IMR-90 (cell line): ENCODE measurements at regions not wholly inside any gene's neighbourhood (a gene's known extent, or its start where the extent isn't known, plus 50 kb on each side); places are given as distances from the start of the nearest gene placed in this dataset.

Source experiments
- ATAC-seq: fragments of 200-7000 bp; cut with Tn5 transposase; 2 replicates; pipeline ENCODE4 v1.9.1; 2020; ENCODE audit warnings: low read depth, mild to moderate bottlenecking, moderate library complexity
- BruUV-seq: library from RNA; stranded (reverse); fragments of 400-500 nt; replicated peaks from 2 replicates; lab custom pipeline; 2021; lab: Mats Ljungman, UMichigan
- CTCF ChIA-PET: fragments of 300-600 bp; formaldehyde crosslinking; extraction: SDS; loops from one replicate; lab custom pipeline; 2021; ENCODE audit warnings: antibody characterized with exemption; lab: Yijun Ruan, JAX
- POLR2A ChIA-PET: fragments of 300-600 bp; sonication (Branson Sonifier 250); formaldehyde crosslinking; loops from one replicate; lab custom pipeline; 2022; ENCODE audit warnings: antibody characterized with exemption; ENCODE audit not compliant: unreplicated experiment; lab: Charles Lee
- DNase-seq: peaks from one replicate; pipeline ENCODE4 v3.0.0; 2013
- H2AFZ ChIP-seq: replicated peaks from 2 replicates; pipeline ENCODE3; 2013; ENCODE audit warnings: low read length, mild to moderate bottlenecking; ENCODE audit not compliant: poor library complexity
- H2AK5ac ChIP-seq: 2 replicates; pipeline ENCODE4 v1.6.1; 2013; ENCODE audit warnings: low read depth, low read length, inconsistent platforms
- H2AK9ac ChIP-seq: replicated peaks from 2 replicates; pipeline ENCODE3; 2013; ENCODE audit warnings: mild to moderate bottlenecking, low read depth, low read length, moderate library complexity; ENCODE audit not compliant: poor library complexity
- H2BK120ac ChIP-seq: 2 replicates; pipeline ENCODE4 v1.6.1; 2013; ENCODE audit warnings: low read depth, low read length, inconsistent platforms
- H2BK15ac ChIP-seq: 3 replicates; pipeline ENCODE4 v1.6.1; 2013; ENCODE audit warnings: low read depth, low read length, inconsistent platforms
- H2BK20ac ChIP-seq: 2 replicates; pipeline ENCODE4 v1.6.1; 2013; ENCODE audit warnings: low read depth, mild to moderate bottlenecking, inconsistent platforms, low read length, moderate library complexity
- H2BK5ac ChIP-seq: 2 replicates; pipeline ENCODE4 v1.6.1; 2013; ENCODE audit warnings: mild to moderate bottlenecking, low read depth, low read length, inconsistent platforms; ENCODE audit not compliant: poor library complexity, severe bottlenecking
- H3K14ac ChIP-seq: replicated peaks from 2 replicates; pipeline ENCODE4 v1.6.1; 2013; ENCODE audit warnings: low read depth, low read length, inconsistent platforms
- H3K18ac ChIP-seq: 2 replicates; pipeline ENCODE4 v1.6.1; 2013; ENCODE audit warnings: low read depth, low read length, control low read depth
- H3K23ac ChIP-seq: 2 replicates; pipeline ENCODE4 v1.6.1; 2013; ENCODE audit warnings: low read depth, low read length, inconsistent platforms
- H3K27ac ChIP-seq: 2 replicates; pipeline ENCODE4 v1.5.1; 2013; ENCODE audit warnings: mild to moderate bottlenecking, control low read depth, low read length; ENCODE audit not compliant: insufficient read depth
- H3K27me3 ChIP-seq: 2 replicates; pipeline ENCODE4 v1.6.1; 2013; ENCODE audit warnings: low read length; ENCODE audit not compliant: control insufficient read depth, insufficient read depth
- H3K36me3 ChIP-seq: 2 replicates; pipeline ENCODE4 v1.6.1; 2013; ENCODE audit warnings: low read length, mixed read lengths; ENCODE audit not compliant: control insufficient read depth, insufficient read depth
- H3K4ac ChIP-seq: 2 replicates; pipeline ENCODE4 v1.6.1; 2013; ENCODE audit warnings: low read depth, low read length, inconsistent platforms
- H3K4me1 ChIP-seq: 2 replicates; pipeline ENCODE4 v1.6.1; 2013; ENCODE audit warnings: low read length, mixed read lengths; ENCODE audit not compliant: control insufficient read depth, insufficient read depth
- H3K4me2 ChIP-seq: 2 replicates; pipeline ENCODE4 v1.6.1; 2013; ENCODE audit warnings: low read depth, mild to moderate bottlenecking, control low read depth, low read length, moderate library complexity
- H3K4me3 ChIP-seq: 2 replicates; pipeline ENCODE4 v1.5.1; 2013; ENCODE audit warnings: low read depth, mild to moderate bottlenecking, control low read depth, low read length, moderate library complexity; ENCODE audit not compliant: insufficient read depth
- H3K56ac ChIP-seq: 2 replicates; pipeline ENCODE4 v1.6.1; 2013; ENCODE audit warnings: low read length, inconsistent platforms; ENCODE audit not compliant: insufficient read depth; ENCODE audit errors: extremely low read depth
- H3K79me1 ChIP-seq, 2 experiments: 2 replicates each; pipeline ENCODE4 v1.6.1; 2013; ENCODE audit warnings: low read length in 2 of 2, inconsistent platforms in 1 of 2, low read depth in 1 of 2
- H3K9ac ChIP-seq: 2 replicates; pipeline ENCODE4 v1.6.1; 2013; ENCODE audit warnings: low read depth, low read length, control low read depth
- H3K9me1 ChIP-seq: 2 replicates; pipeline ENCODE4 v1.6.1; 2013; ENCODE audit warnings: low read length, inconsistent platforms; ENCODE audit not compliant: insufficient read depth
- H3K9me3 ChIP-seq: 2 replicates; pipeline ENCODE4 v1.6.1; 2013; ENCODE audit warnings: low read length; ENCODE audit not compliant: control insufficient read depth, insufficient read depth
- H4K20me1 ChIP-seq: 2 replicates; pipeline ENCODE4 v1.6.1; 2013; ENCODE audit warnings: low read length, inconsistent platforms; ENCODE audit not compliant: insufficient read depth
- H4K5ac ChIP-seq: 2 replicates; pipeline ENCODE4 v1.6.1; 2013; ENCODE audit warnings: mild to moderate bottlenecking, low read depth, low read length, control low read depth
- H4K8ac ChIP-seq, 2 experiments: 2 replicates each; pipeline ENCODE4 v1.6.1; 2013; ENCODE audit warnings: low read depth in 2 of 2, low read length in 2 of 2, control low read depth in 1 of 2, inconsistent platforms in 1 of 2
- H4K91ac ChIP-seq: 2 replicates; pipeline ENCODE4 v1.6.1; 2013; ENCODE audit warnings: low read depth, low read length, inconsistent platforms; ENCODE audit not compliant: insufficient read depth
- BHLHE40 ChIP-seq: fragments of 150-350 bp; IDR thresholded peaks from 2 replicates; pipeline ENCODE4 v1.6.1; 2016; ENCODE audit warnings: mild to moderate bottlenecking, low read depth, low read length
- CEBPB ChIP-seq: IDR thresholded peaks from 2 replicates; pipeline ENCODE4 v1.6.1; 2012; ENCODE audit warnings: low read depth, low read length, improper control_type of control experiment
- CHD1 ChIP-seq: IDR thresholded peaks from 2 replicates; pipeline ENCODE4 v1.6.1; 2012; ENCODE audit warnings: low read depth, low read length, improper control_type of control experiment
- FOS ChIP-seq: fragments of 150-350 bp; IDR thresholded peaks from 2 replicates; pipeline ENCODE4 v1.6.1; 2016; ENCODE audit warnings: low read depth, low read length
- MAZ ChIP-seq: IDR thresholded peaks from 2 replicates; pipeline ENCODE4 v1.6.1; 2012; ENCODE audit warnings: low read depth, mild to moderate bottlenecking, low read length, improper control_type of control experiment, moderate library complexity, borderline replicate concordance
- MXI1 ChIP-seq: IDR thresholded peaks from 2 replicates; pipeline ENCODE4 v1.6.1; 2012; ENCODE audit warnings: low read depth, mild to moderate bottlenecking, low read length, moderate library complexity, borderline replicate concordance
- NFE2L2 ChIP-seq: fragments of 150-350 bp; IDR thresholded peaks from 2 replicates; pipeline ENCODE4 v1.6.1; 2016; ENCODE audit warnings: low read depth, mild to moderate bottlenecking, low read length
- POLR2A ChIP-seq: IDR thresholded peaks from 2 replicates; pipeline ENCODE4 v1.6.1; 2012; ENCODE audit warnings: mild to moderate bottlenecking, low read depth, low read length
- RAD21 ChIP-seq: IDR thresholded peaks from 2 replicates; pipeline ENCODE4 v1.6.1; 2012; ENCODE audit warnings: low read length, improper control_type of control experiment
- RFX5 ChIP-seq: IDR thresholded peaks from 2 replicates; pipeline ENCODE4 v1.8.0; 2012; ENCODE audit warnings: low read depth, mild to moderate bottlenecking, low read length, moderate library complexity
- SMC3 ChIP-seq: fragments of 150-350 bp; IDR thresholded peaks from 2 replicates; pipeline ENCODE4 v1.6.1; 2016; ENCODE audit warnings: low read depth, mild to moderate bottlenecking, antibody characterized with exemption, low read length, moderate library complexity
- WGBS, 2 experiments: methylation state at CpG; one replicate each; pipeline versions ENCODE4 v1.1.5 to v1.1.7; 2013; ENCODE audit warnings: missing lambda C conversion rate in 2 of 2; ENCODE audit not compliant: insufficient read length in 1 of 2; ENCODE audit errors: extremely low coverage in 2 of 2; 5-methylcytosine and 5-hydroxymethylcytosine counted together
- dilution Hi-C: fragments of 300-500 bp; cut with HindIII; formaldehyde crosslinking; loops from one replicate; pipeline ENCODE4 v1.14.3; 2018; ENCODE audit warnings: low sequenced_read_pairs; ENCODE audit not compliant: unreplicated experiment
- in situ Hi-C: fragments of 300-500 bp; cut with MboI; formaldehyde crosslinking; loops from 3 replicates; pipeline ENCODE4 v1.14.3; 2019; ENCODE audit warnings: low sequenced_read_pairs, inconsistent platforms, mixed read lengths
- intact Hi-C: fragments of 100-400 bp; cut with micrococcal nuclease; formaldehyde crosslinking; loops from 2 replicates; pipeline ENCODE4 v1.10.0; 2022
- TF ChIP-seq, protein P1 (sequence below): fragments of 150-350 bp; IDR thresholded peaks from 2 replicates; pipeline ENCODE4 v1.6.1; 2017; ENCODE audit warnings: mild to moderate bottlenecking, antibody characterized with exemption, low read length, low read depth
- TF ChIP-seq, protein P2 (sequence below): fragments of 150-350 bp; IDR thresholded peaks from 2 replicates; pipeline ENCODE4 v1.6.1; 2016; ENCODE audit warnings: low read depth, mild to moderate bottlenecking, low read length, moderate library complexity, borderline replicate concordance
- TF ChIP-seq, protein P3 (sequence below): conservative IDR thresholded peaks from 2 replicates; pipeline ENCODE4 v1.5.1; 2012; ENCODE audit warnings: mild to moderate bottlenecking, low read depth, low read length, improper control_type of control experiment

DNA sequence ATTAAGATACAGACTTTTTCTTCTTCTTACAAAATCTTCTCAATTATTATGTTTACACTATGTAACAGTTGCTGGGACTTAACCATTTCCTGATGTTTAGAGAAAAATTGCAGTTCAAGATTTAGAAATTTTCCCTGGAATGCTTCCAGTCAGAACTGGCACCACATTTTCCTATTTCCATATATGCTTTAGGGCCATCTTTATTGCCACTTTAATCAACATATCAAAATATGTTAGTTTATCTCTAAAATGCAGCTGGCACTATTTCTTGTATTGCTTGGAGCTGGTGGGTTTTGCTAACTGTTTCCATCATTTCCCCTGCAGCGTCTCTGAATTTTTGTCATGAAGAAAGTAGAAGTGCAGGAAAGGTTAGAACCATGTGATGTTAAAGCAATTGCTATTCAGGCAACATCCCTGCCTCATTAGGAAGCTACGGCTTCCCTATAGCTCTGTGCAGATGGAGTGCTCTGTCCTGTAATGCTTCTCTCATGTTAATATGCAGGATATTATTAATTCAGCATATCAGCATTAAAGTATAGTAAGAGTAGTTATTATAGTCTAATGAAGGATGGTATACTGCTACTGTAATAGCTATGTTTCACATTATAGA lies 269.1 kb downstream of the MTRR start:
- Histone ChIP-seq H4K5ac (no peak overlapping the region), H3K4ac (no peak overlapping the region), H3K9ac (no peak overlapping the region), H3K56ac (no peak overlapping the region), H2AFZ (no peak overlapping the region), H3K4me2 (no peak overlapping the region), H4K8ac (no peak overlapping the region), H3K4me1 (no peaks in the 10 kb centered on the region), H3K23ac (no peak overlapping the region), H3K27ac (no peak overlapping the region), H2BK15ac (no peak overlapping the region), H2BK120ac (no peak overlapping the region), H2BK5ac (no peak overlapping the region), H4K20me1 (no peaks in the 10 kb centered on the region), H3K9me3 (no peaks in the 10 kb centered on the region), H3K4me3 (no peak overlapping the region), H2AK9ac (no peak overlapping the region), H2AK5ac (no peak overlapping the region), H3K36me3 (no peaks in the 10 kb centered on the region), H3K79me1 (no peaks in the 10 kb centered on the region), H4K91ac (no peak overlapping the region), H3K27me3 (no peaks in the 10 kb centered on the region), H3K18ac (no peak overlapping the region), H3K9me1 (no peaks in the 10 kb centered on the region), H2BK20ac (no peak overlapping the region), H3K14ac (no peak overlapping the region)
- TF ChIP-seq SMC3 (no peak), MXI1 (no peak), POLR2A (no peak), RFX5 (no peak), RAD21 (no peak), BHLHE40 (no peak), CEBPB (no peak), CHD1 (no peak), FOS (no peak), MAZ (no peak), NFE2L2 (no peak)
- TF ChIP-seq, protein P1, sequence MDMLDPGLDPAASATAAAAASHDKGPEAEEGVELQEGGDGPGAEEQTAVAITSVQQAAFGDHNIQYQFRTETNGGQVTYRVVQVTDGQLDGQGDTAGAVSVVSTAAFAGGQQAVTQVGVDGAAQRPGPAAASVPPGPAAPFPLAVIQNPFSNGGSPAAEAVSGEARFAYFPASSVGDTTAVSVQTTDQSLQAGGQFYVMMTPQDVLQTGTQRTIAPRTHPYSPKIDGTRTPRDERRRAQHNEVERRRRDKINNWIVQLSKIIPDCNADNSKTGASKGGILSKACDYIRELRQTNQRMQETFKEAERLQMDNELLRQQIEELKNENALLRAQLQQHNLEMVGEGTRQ = no peak
- TF ChIP-seq, protein P2, sequence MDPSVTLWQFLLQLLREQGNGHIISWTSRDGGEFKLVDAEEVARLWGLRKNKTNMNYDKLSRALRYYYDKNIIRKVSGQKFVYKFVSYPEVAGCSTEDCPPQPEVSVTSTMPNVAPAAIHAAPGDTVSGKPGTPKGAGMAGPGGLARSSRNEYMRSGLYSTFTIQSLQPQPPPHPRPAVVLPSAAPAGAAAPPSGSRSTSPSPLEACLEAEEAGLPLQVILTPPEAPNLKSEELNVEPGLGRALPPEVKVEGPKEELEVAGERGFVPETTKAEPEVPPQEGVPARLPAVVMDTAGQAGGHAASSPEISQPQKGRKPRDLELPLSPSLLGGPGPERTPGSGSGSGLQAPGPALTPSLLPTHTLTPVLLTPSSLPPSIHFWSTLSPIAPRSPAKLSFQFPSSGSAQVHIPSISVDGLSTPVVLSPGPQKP = no peak
- TF ChIP-seq, protein P3, sequence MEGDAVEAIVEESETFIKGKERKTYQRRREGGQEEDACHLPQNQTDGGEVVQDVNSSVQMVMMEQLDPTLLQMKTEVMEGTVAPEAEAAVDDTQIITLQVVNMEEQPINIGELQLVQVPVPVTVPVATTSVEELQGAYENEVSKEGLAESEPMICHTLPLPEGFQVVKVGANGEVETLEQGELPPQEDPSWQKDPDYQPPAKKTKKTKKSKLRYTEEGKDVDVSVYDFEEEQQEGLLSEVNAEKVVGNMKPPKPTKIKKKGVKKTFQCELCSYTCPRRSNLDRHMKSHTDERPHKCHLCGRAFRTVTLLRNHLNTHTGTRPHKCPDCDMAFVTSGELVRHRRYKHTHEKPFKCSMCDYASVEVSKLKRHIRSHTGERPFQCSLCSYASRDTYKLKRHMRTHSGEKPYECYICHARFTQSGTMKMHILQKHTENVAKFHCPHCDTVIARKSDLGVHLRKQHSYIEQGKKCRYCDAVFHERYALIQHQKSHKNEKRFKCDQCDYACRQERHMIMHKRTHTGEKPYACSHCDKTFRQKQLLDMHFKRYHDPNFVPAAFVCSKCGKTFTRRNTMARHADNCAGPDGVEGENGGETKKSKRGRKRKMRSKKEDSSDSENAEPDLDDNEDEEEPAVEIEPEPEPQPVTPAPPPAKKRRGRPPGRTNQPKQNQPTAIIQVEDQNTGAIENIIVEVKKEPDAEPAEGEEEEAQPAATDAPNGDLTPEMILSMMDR = no peak
- WGBS, 2 experiments = no CpG with 5 or more reads among the region's 2 CpGs
- ATAC-seq (no peak), DNase-seq (no peak)
- POLR2A ChIA-PET = no interaction called here
- BruUV-seq = no TSS peak
- intact Hi-C loops = no loop called here
- in situ Hi-C loops = no loop called here
- dilution Hi-C loops = no loop called here
- CTCF ChIA-PET = no interaction called here
